ENCODE measurements at regions not wholly inside any gene's neighbourhood (a gene's known extent, or its start where the extent isn't known, plus 50 kb on each side); places are given as distances from the start of the nearest gene placed in this dataset.

DNA sequence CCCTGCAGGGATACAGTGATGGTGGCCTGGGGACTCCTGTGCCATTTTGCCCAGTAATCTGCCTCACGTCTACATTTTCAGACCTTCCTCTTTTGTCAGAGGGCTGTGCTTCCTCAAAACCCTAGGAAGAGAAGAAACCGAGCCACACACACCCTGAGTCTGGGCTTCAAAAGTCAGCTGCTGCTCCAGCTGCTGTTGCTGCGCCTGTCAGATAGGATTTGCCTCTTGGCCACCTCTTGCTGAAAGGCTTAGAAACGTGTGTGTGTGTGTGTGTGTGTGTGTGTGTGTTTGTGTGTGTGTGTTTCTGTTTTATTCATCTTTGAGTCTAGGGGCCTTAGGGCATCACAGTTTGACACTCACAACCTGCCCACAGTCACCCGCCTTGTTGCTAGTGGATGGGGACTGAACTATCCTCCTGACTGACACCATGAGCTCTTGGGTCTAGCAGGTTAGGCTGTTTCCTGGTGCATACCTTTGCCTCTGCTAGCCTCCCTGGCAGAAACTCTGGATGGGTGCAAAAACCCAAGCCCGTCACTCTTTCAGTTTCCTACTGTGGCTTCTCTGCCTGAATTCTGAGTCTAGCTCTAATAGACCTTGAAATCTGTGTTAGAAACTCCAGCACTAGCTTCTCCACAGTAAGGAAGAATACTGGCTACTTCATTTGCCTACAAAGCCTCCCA, 94.9 kb upstream of the CEP85L start:
- TF ChIP-seq NFIC (IDR thresholded peaks at IDR 0.05) (no peak), ZBTB7A (IDR thresholded peaks at IDR 0.05; ENCODE audit: low read depth) (no peak), EGR1 (IDR thresholded peaks at IDR 0.05) (no peak), TCF12 (IDR thresholded peaks at IDR 0.05; ENCODE audit: low read depth) (no peak), TAF1 (IDR thresholded peaks at IDR 0.05; ENCODE audit: low read depth) (no peak)
- TF ChIP-seq, protein P1, sequence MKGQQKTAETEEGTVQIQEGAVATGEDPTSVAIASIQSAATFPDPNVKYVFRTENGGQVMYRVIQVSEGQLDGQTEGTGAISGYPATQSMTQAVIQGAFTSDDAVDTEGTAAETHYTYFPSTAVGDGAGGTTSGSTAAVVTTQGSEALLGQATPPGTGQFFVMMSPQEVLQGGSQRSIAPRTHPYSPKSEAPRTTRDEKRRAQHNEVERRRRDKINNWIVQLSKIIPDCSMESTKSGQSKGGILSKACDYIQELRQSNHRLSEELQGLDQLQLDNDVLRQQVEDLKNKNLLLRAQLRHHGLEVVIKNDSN (IDR thresholded peaks at IDR 0.05) = no peak
- TF ChIP-seq, protein P2, sequence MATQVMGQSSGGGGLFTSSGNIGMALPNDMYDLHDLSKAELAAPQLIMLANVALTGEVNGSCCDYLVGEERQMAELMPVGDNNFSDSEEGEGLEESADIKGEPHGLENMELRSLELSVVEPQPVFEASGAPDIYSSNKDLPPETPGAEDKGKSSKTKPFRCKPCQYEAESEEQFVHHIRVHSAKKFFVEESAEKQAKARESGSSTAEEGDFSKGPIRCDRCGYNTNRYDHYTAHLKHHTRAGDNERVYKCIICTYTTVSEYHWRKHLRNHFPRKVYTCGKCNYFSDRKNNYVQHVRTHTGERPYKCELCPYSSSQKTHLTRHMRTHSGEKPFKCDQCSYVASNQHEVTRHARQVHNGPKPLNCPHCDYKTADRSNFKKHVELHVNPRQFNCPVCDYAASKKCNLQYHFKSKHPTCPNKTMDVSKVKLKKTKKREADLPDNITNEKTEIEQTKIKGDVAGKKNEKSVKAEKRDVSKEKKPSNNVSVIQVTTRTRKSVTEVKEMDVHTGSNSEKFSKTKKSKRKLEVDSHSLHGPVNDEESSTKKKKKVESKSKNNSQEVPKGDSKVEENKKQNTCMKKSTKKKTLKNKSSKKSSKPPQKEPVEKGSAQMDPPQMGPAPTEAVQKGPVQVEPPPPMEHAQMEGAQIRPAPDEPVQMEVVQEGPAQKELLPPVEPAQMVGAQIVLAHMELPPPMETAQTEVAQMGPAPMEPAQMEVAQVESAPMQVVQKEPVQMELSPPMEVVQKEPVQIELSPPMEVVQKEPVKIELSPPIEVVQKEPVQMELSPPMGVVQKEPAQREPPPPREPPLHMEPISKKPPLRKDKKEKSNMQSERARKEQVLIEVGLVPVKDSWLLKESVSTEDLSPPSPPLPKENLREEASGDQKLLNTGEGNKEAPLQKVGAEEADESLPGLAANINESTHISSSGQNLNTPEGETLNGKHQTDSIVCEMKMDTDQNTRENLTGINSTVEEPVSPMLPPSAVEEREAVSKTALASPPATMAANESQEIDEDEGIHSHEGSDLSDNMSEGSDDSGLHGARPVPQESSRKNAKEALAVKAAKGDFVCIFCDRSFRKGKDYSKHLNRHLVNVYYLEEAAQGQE (IDR thresholded peaks at IDR 0.05; ENCODE audit: low read depth) = no peak

DNA sequence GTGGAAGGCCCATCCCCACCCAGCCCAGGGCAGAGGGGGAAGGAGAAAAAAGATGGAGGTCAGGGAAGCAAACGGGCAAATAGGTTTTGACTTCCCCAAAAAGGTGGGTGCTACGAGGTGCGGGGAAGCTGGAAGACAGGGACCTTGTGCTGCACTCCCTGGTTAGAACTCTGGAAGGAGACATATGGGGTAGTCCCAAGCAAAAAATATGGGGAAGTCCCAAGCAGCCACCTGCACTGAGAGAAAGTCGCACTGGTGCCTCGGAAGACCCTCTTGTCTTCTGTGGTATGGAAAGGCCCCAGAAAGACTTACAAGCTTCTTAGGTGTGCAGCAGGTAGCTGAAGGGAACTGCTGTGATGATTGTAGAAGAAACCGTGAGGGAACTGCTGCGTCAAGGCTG, 93.8 kb upstream of the CEP85L start:
- TF ChIP-seq TAF1 (IDR thresholded peaks at IDR 0.05; ENCODE audit: low read depth) (no peak), RAD21 (IDR thresholded peaks at IDR 0.05; ENCODE audit: low read depth) (no peak)
- TF ChIP-seq, protein P2 (IDR thresholded peaks at IDR 0.05; ENCODE audit: low read depth) = no peak

DNA sequence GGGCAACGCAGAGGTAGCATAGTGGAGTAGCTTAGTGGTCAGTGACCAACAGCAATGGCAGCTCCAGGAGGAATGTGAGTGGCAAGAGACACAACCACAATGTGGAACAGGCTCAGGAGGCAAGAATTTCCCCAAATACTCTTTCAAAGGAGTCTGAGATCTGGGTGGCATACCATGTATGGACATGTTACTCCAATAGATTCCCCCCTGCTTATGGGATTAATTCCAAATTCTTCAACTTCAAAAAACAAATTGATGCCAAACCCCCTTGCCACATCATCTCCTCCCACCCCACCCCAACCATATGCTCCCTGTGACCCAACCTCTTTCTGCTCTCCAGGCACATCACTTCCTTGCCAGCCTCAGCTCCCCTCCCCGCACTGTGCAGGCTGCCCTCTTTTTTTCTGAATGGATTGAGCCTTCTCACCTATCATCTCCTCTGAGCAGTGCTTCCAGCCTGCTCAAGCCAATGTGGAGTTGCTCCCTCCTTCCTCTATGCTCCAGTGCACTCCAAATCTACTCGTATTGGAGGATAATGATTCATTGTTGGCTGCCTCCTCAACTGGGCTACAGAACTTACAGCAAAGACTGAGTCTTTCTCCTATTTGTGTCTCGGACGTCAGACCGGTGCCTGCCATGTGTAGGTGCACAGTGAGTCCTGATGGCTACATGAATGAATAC, 93.0 kb upstream of the CEP85L start:
- TF ChIP-seq EGR1 (IDR thresholded peaks at IDR 0.05) = no peak
- TF ChIP-seq FOXM1 (IDR thresholded peaks at IDR 0.05; ENCODE audit: borderline replicate concordance, low read depth) = no peak
- TF ChIP-seq TCF12 (IDR thresholded peaks at IDR 0.05; ENCODE audit: low read depth) = no peak
- TF ChIP-seq CEBPB (IDR thresholded peaks at IDR 0.05) = no peak
- TF ChIP-seq ZBTB7A (IDR thresholded peaks at IDR 0.05; ENCODE audit: low read depth) = no peak
- TF ChIP-seq EP300 (IDR thresholded peaks at IDR 0.05; ENCODE audit: borderline replicate concordance) = no peak
- TF ChIP-seq, protein P1 (IDR thresholded peaks at IDR 0.05) = no peak
- TF ChIP-seq, protein P3, sequence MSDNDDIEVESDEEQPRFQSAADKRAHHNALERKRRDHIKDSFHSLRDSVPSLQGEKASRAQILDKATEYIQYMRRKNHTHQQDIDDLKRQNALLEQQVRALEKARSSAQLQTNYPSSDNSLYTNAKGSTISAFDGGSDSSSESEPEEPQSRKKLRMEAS (IDR thresholded peaks at IDR 0.05) = no peak
- no peak for TF ChIP-seq CREB1 (IDR thresholded peaks at IDR 0.05; ENCODE audit: low read depth)
- TF ChIP-seq TEAD4 (IDR thresholded peaks at IDR 0.05) = no peak
- TF ChIP-seq NFIC (IDR thresholded peaks at IDR 0.05) = no peak
- no peak for TF ChIP-seq YY1 (IDR thresholded peaks at IDR 0.05; ENCODE audit: low read depth)
- no peak for TF ChIP-seq TAF1 (IDR thresholded peaks at IDR 0.05; ENCODE audit: low read depth)
- TF ChIP-seq, protein P2 (IDR thresholded peaks at IDR 0.05; ENCODE audit: low read depth) = no peak
- no peak for TF ChIP-seq RAD21 (IDR thresholded peaks at IDR 0.05; ENCODE audit: low read depth)

DNA sequence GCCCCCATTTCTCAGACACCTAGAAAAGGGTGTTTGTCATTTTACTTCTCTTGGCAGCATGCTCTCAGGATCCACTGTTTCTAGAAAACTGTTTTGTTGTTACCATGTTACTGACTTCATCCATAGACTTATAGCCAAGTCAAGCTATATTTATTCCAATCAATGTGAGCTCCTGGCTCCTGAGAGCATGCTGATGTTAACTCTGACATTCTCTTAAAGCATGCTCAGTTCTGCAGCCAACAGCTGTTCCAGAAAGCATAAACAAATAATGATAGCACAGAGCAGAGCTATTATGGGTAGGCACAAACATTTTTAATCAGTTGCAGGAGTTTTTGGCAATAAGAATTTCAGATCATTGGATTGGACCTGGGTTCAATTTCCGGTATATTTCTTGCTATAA, 92.4 kb upstream of the CEP85L start:
- no peak for TF ChIP-seq EGR1 (IDR thresholded peaks at IDR 0.05)
- TF ChIP-seq, protein P1 (IDR thresholded peaks at IDR 0.05) = no peak
- TF ChIP-seq, protein P3 (IDR thresholded peaks at IDR 0.05) = no peak
- TF ChIP-seq ZBTB7A (IDR thresholded peaks at IDR 0.05; ENCODE audit: low read depth) = no peak
- no peak for TF ChIP-seq EP300 (IDR thresholded peaks at IDR 0.05; ENCODE audit: borderline replicate concordance)
- TF ChIP-seq TCF12 (IDR thresholded peaks at IDR 0.05; ENCODE audit: low read depth) = no peak
- TF ChIP-seq, protein P2 (IDR thresholded peaks at IDR 0.05; ENCODE audit: low read depth) = no peak
- TF ChIP-seq TEAD4 (IDR thresholded peaks at IDR 0.05) = no peak
- TF ChIP-seq FOXM1 (IDR thresholded peaks at IDR 0.05; ENCODE audit: borderline replicate concordance, low read depth) = no peak
- TF ChIP-seq CREB1 (IDR thresholded peaks at IDR 0.05; ENCODE audit: low read depth) = no peak
- TF ChIP-seq YY1 (IDR thresholded peaks at IDR 0.05; ENCODE audit: low read depth) = no peak
- TF ChIP-seq RAD21 (IDR thresholded peaks at IDR 0.05; ENCODE audit: low read depth) = no peak

Measured in Ishikawa (cell line).